ENCODE measurements at regions not wholly inside any gene's neighbourhood (a gene's known extent, or its start where the extent isn't known, plus 50 kb on each side); places are given as distances from the start of the nearest gene placed in this dataset.

GRCh38 chr3:186439725-186440124 is 77.7 kb upstream of the DGKG start:
- TF ChIP-seq REST (IDR thresholded peaks at IDR 0.05; ENCODE audit: low read depth) (no peak), FOXM1 (IDR thresholded peaks at IDR 0.05; ENCODE audit: borderline replicate concordance, low read depth) (no peak), TEAD4 (IDR thresholded peaks at IDR 0.05) (no peak), CEBPB (IDR thresholded peaks at IDR 0.05) (no peak), USF1 (IDR thresholded peaks at IDR 0.05) (no peak), MAX (IDR thresholded peaks at IDR 0.05) (no peak), ZBTB7A (IDR thresholded peaks at IDR 0.05; ENCODE audit: low read depth) (no peak), EP300 (IDR thresholded peaks at IDR 0.05; ENCODE audit: borderline replicate concordance) (no peak), YY1 (IDR thresholded peaks at IDR 0.05; ENCODE audit: low read depth) (no peak), RAD21 (IDR thresholded peaks at IDR 0.05; ENCODE audit: low read depth) (no peak), TCF12 (IDR thresholded peaks at IDR 0.05; ENCODE audit: low read depth) (no peak), CREB1 (IDR thresholded peaks at IDR 0.05; ENCODE audit: low read depth) (no peak)
